ENCODE measurements at regions not wholly inside any gene's neighbourhood (a gene's known extent, or its start where the extent isn't known, plus 50 kb on each side); places are given as distances from the start of the nearest gene placed in this dataset.
"Not testable (repeated sequence)": the region's sequence is repeated elsewhere in the genome, so short reads cannot be mapped to it uniquely, and the experiment has no call there.

DNA sequence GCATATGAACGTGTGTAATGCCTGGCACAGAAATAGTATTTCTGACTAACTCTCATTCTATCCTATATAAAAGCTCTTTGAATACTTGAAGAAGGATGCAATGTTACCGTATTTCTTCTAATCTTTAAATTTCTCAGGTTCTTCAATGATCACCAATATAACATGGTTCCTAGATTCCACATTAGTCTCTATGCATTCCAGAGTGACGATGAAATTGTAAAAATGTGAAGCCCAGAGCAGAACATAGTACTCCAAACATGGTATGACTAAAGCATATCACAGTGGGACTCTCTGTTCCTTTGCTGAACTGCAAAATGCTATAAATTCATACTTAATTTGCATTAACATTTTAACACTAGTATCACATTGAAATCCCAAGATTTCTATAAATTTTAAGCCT, 877.6 kb upstream of the CHORDC1 start:
- no peak for DNase-seq

DNA sequence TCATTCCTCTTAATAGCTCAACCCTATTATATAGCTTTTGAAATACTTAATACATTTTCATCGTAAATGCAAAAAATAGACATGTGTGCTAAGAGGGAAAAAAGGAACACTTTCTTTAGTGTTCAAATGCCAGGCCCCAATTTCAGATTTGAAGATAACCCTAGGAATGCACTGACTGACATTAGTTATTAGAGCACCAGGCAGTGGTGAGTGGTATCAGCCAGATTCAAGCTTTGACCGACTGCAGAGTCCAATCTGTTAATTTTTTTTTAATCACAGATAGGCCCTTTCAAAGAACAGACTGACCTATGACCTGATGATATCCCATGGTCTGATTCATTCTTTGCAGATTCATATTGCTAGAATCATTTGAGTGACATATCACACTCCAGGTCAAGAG, 874.2 kb upstream of the CHORDC1 start:
- no peak for DNase-seq

DNA sequence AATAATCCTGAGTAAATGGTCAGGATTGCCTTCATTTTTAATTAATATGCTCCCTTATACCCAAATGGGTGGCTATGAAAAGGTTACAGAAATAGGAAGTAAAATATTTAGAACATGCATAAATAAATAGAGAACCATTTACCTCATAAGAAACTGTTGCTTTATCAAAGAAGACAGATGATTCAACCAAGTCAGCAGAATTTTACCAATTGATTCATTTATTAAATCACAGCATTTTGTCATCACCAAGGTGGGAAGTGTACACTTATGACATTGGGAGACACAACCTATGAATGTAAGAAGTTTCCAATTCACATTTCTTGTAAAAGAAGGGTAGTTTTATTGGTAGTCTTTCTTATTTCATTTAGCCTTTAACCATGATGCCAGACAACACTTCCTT, 870.3 kb upstream of the CHORDC1 start:
- DNase-seq: no peak

DNA sequence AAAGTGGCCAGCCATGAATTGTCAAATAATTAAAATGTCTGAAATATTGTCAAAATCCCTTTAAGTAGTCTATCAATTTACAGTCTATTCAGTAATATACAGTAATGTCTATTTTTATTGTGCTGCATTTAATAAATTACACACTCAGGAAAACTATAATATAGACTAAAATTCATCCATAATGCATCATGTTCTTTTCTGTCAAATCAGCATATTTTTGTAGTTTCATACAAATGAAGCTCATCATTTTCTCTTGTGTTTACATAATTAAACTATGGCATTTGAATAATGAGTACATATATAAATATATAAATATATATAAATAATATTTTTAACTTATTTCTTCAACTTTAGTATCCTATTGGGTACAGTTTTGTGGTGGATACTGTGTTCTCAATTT, 868.7 kb upstream of the CHORDC1 start:
- no peak for DNase-seq

DNA sequence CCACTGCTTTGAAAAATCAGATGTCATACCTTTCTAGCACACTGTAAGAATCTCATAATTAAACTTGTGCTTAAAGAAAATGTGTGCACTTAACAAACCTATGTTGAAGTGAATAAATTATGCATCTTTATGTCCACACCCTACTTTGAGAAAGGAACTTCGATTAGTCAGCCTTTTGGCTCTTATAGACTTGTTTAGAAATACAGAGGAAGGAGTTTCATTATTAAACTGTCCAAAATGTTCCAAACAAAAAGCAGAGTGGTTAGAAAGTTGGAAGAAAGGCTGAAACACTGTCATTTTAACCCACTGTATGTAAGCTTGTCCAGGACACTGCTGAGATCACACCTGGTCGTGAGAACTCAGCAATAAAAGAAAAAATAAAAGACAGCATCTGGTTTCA, 863.2 kb upstream of the CHORDC1 start:
- no peak for DNase-seq

DNA sequence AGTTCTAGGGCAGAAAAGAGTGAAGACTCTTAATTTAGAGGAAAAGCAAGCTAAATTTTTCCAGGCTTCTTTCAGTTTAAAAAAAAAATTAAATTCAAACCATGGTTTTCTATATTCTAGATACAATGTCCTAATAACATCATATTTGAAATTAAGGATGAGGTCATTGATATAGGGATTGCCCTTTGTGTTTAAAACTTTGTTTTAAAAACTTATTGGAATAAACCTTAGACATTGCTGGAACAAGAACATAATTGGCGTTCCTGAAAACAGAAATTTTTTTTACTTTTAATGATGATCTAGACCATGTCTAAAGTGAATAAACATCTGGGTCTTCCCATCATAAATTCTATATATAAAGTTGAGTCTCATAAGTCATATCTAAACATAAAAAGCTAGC, 859.4 kb upstream of the CHORDC1 start:
- no peak for DNase-seq

DNA sequence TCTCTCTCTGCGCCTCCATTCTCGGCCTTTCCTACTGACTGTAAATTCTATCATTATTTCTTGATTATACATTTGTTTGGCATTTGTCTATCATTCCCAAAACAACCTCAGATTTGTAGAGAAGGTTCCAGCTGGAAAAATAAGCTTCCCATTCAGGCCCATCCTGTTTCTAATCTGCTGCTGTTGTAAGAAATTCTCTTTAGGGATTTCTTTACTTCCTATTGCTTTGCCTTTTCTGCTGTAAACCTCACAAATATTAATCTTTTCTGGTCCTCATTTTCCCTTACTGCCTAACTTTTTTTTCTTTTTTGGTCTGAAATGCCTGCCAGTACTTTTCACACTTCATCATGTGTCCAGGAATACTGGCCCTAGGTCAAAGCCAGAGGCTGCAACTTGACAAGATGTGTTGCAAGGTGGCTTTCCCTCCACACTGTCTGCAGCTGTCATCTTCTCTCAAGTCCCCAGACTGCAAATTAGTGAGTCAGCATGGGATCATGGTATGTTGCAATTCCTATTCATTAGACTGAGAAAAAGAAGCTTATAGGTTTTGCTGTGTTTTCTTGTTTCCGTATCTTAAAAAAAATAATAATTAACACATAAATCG, 858.7 kb upstream of the CHORDC1 start:
- peak; percentile 26 for DNase-seq

DNA sequence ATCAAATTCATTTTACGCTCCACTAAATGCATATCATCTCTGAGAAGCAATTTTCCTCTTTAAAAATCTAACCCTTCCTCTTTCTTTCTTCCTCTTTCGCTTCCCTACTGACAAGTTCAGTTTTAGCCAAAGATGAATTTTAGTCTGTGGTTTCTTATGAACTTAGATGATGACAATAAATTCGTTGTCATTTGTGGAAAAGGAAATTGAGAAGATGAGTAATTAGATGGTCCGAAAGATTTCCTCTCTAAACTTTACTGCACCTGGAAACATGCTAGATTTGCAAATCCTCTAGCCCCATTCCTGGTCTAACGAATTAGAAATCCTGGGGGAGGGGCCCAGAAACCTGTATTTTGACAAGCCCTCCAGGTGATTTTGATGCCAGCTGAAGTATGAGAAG, 855.4 kb upstream of the CHORDC1 start:
- no peak for DNase-seq

DNA sequence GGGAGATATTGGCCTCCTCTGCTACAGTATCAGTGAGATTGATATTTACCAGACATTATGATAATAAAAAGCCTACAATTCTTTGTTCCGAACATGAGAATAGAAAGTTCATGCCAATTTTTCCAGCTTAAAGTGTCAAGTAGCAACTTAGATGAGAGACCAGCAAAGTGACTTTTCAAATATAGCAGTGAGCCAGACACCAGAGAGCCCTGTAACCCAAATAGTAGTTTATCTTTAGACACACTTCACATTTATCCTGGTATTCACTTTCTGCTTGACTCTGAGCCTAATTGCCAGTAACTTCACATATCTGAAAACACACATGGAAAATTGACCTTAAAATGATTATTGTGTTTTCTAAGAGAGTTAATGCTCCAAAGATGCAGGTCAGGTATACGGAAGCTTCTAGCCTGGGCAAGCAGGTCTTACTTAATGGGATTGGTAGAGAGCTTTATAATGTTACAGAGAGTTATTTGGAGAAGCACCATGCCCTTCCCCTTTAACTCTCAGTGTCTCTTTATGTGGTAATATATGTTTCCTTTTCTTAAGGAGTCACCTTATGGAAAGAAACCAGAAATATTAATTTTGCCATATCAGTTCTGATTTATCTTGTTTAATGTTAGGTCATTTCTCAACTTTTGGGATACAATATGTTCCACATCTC, 852.3 kb upstream of the CHORDC1 start:
- no peak for DNase-seq

DNA sequence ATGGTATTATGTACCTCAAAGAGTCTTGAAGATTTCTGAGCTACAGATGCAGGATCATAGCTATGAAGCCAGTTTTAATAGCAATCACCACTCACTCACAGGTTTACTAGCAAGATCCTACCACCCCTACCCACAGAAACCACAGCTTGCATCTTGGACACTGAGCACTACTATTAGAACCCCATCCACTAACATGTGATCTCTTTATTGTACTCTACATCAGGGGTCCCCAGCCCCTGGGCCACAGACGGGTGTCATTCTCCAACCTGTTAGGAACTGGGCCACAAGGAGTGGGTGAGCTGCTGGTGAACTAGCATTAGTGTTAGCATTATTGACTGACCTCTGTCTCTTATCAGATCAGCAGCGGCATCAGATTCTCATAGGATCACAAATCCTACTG, 844.8 kb upstream of the CHORDC1 start:
- no peak for DNase-seq

DNA sequence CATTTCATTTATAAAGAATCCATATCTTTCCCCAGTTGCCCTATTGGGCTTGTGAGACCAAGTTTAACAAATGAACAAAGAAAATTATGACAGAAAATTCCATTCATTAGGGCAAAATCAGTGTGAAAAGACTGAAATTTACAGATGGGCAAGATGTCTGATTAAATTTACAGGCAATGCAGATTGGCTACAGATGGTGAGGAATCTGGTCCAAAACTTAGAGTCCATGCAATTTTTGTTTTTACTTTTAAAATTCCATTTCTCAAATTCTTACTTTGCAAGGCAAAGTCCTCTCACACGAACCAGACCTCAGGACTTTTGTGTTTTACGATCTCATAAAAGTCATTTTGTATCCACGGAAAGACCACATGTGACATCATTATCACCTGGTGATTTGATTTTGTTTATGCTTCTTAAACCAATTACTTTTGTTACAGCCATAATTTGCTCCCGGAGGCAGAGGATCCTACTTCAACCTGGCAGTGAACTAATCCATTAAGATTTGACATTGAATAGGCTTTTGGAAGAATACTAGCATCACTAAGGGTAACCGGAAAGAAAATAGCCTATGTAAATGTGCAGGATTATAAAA, 843.7 kb upstream of the CHORDC1 start:
- peak; percentile 31 for DNase-seq

DNA sequence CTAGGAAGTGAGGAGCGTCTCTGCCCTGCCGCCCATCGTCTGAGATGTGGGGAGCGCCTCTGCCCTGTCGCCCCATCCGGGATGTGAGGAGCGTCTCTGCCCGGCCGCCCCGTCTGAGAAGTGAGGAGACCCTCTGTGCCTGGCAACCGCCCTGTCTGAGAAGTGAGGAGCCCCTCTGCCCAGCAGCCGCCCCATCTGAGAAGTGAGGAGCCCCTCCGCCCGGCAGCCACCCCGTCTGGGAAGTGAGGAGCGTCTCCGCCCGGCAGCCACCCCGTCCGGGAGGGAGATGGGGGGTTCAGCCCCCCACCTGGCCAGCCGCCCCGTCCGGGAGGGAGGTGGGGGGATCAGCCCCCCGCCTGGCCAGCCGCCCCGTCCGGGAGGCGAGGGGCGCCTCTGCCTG, 840.5 kb upstream of the CHORDC1 start:
- DNase-seq: not testable (repeated sequence)

DNA sequence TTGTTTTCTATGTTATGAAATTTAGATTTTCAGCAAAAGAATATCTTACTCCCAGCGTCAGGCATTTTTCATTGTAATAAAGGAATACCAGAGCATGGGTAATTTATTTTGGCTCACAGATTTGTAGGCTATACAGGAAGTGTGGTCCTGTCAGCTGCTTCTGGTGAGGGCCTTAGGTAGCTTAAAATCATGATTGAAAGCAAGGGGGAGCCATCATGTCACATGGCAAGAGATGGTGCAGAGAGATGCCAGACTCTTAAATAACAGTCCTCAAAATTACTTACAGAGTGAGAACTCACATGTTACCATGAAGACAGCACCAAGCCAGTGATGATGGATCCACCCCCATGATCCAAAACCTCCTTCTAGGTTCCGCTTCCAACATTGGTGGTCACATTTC, 825.0 kb upstream of the CHORDC1 start:
- no peak for DNase-seq

DNA sequence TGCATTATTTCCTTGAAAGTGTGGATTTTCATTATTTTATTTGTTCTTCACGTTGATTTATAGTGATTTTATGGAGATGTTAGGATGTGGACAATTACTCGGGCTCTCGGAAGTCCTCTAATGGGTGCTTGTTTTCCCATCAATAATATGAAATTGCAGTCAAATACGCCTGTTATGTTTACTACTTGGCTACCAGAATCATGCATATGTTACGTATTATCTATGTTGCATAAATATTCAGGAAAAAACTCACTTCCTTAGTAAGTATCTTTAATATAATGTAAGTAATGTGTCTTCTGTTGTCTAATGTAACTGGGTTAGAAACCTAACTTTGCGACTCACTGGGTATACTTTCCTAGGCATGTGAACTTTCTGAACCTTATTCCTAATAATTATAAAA, 823.4 kb upstream of the CHORDC1 start:
- DNase-seq: no peak

DNA sequence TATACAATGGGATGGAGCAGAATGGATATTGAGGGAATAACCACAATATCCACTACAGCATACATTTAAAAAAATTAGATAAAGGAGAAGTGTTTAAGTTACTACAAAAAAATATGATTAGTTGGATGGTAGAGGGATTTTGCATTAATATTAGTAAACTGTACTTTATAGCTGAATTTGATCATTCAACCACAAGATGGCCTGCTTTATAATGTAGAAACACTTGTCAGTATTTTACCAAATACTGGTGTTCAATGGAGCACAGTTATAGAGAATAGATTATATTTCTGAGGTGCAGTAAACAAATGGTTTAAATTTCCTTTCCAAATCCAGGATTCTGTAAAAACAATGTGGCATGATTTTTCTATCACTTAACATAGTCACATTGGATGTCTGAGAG, 818.8 kb upstream of the CHORDC1 start:
- no peak for DNase-seq

DNA sequence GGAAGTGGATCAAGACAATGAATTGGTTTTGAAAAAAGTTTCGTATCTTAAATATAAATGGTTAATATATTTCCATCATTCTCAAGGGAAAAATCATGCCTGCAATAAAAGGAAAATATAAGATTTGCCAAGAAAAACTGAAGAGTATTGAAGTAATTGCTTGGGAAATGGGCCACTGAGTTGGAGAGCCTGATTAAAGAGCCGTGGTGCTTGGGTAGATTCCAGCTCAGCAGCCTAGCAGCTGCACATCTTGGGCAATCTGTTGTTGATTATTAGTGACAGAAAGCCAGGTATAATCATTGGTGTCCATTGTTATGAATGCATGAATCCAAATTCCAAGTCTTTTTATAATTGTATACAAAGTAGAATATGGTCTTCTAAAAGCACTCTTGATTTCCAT, 800.9 kb upstream of the CHORDC1 start:
- peak; percentile 88 for DNase-seq

DNA sequence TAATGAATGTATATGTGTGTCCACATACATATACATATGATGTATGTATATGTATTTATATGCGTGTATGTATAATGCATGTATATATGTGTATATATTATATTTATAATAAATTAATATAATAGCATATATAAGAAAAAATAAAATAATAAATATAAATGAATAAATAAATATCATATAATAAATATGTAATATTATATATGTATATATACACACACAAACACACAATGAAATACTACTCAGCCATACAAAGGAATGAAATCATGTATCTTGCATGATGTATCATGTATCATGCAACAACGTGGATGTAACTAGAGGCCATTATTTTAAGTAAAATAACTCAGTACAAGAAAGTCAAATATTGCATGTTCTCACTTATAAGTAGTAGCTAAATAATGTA, 788.7 kb upstream of the CHORDC1 start:
- no peak for DNase-seq

DNA sequence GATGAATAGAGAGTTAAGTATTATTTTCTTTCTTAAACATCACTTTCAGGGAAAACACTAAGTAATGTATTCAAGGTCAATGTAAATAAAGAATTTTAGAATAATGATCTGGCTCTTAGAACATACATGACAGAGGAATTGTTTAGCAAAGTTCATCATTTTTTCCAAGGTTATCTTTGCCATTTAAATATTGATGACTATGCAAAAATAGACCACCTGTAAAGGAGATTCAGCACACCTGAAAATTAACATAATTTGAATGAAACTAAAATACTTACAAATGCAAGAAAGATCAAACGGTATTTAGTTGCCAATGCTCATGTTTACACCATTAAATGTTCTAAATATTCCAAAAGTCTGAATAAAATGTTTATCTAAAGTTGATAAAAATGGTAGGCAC, 782.6 kb upstream of the CHORDC1 start:
- DNase-seq: no peak

DNA sequence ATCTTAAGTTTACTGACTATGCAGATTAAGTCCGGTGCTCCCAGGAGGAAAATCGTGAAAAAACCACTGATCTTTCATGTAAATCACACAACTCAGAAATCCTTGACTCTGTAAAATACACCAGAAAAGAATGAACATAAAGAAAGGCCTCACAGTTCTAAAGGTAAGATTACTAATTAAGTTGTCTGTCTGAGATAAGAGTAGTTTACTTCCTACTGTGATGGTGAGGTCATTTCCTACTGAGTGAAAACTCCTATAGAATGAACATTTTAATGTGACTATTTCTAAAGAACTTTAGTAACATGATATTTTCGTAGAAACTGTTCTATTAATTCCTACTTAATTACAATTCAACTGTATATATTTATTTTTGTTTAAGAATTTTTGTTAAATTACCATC, 774.4 kb upstream of the CHORDC1 start:
- DNase-seq: no peak

DNA sequence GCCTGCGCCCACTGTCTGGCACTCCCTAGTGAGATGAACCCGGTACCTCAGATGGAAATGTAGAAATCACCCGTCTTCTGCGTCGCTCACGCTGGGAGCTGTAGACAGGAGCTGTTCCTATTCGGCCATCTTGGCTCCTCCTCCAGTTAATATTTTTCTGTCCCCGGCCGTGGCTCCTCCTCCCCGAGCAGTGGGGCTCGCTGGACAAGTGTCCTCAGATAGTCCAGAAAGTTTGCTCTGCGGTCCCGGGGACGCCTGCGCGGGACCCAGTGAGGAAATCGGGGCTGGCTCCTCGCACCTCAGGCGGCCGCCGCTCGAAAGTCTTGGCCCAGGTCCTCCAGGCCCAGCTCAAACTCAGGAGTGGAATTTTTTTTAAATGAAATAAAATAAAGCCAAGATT, 749.3 kb upstream of the CHORDC1 start:
- DNase-seq: not testable (repeated sequence)

DNA sequence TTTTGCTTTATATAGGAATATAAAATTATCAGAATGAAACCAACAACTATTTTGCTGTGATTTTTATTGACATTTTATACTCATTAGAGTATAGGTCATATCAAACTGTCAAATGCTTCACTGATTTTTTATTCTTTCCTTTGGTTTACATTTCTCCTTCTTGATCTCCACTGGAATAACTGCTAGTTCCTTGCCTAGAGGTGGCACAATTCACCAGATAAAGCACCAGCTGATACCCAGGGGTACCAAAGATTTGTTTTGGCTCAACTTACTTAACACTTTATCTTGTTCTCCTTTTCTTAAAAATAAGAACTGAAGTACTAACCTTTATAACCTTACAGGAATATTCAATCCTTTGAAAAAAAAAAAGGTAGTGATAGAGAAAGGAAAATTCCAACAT, 725.1 kb upstream of the CHORDC1 start:
- DNase-seq: no peak

DNA sequence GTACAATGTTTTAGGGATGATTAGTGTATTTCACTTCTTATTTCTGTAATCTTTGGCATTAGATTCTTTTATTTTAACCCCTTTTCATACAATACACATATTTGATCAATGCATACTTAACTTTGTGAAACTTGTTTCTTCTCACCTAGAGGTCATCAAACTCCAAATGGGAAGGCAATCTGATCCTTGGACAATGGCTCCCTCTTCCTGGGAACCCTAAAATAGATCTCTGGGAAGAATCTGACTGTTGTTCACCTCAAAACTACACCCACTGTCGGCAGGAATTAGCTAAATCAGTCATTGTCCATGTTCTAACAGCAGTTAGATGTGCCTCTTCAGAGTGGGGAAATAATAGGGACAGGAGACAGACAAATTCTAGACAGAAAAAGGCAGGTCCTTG, 707.4 kb upstream of the CHORDC1 start:
- no peak for DNase-seq

DNA sequence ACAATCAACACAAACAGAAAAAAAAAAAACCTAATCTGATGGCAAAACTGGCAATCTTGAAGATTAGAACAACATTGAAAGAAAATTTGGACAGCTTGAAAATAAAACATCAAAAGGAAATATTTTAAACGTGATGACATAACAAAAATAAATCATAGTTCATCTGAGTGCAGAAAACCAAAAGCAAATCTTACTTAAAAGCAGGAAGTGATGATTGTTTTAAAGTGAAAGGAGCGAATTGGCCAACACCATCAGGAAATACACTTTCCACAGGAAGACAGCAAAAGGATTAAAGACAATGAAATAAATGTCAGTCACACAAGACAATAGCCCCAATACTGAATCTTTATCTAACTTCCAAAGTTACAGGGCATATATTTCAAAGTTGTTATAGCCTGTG, 696.5 kb upstream of the CHORDC1 start:
- DNase-seq: no peak

DNA sequence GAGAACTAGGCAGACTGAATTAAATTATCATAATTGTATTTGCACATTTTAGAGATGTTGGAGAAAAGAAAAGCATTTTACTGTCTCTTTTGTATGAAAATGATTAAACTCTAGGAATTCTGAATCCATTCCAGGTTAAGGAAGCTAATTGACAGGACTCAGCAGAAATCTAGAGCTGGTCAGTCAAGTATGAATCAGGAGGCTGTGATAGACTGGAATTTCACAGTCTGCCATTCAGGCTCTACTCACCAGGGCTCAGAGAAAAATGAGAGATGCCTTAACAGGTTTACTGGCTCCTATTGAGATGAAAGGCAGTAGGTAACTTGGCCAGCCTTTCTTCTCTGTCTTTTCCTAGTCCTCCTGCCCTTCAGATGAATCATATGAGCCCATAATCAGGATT, 693.9 kb upstream of the CHORDC1 start:
- no peak for DNase-seq

DNA sequence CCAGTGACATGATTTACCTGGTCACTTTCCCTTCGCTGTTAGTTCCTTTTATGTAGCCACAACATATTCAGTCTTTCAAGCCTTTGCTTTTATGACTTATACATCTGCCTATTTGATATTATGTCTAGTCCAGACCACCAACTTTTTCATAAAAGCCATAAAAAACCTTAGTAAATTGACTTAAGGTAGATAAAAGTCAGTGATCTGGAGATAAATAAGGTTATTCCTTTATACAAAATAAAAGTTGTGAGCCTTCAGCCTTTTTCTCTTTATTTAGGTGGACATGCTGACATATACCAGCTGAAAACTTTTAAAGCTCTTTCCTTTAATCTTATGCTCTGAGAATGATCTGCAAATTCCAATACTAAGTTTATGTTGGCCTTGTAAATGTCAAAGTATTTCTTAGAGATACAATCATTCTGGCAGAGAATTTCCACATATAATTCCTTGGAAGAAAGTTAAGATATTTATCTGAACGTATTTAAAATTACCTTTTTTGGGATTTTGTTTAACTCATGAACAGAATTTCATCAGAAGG, 690.4 kb upstream of the CHORDC1 start:
- DNase-seq: no peak
